ENCODE measurements at regions not wholly inside any gene's neighbourhood (a gene's known extent, or its start where the extent isn't known, plus 50 kb on each side); places are given as distances from the start of the nearest gene placed in this dataset.

GRCh38 chr15:100821327-100821726 lies 58.3 kb upstream of the ALDH1A3 start:
- DNase-seq = no peak

- DNase-seq = no peak
These were observed 55.4 kb upstream of the ALDH1A3 start for GRCh38 chr15:100824211-100824610.

DNA sequence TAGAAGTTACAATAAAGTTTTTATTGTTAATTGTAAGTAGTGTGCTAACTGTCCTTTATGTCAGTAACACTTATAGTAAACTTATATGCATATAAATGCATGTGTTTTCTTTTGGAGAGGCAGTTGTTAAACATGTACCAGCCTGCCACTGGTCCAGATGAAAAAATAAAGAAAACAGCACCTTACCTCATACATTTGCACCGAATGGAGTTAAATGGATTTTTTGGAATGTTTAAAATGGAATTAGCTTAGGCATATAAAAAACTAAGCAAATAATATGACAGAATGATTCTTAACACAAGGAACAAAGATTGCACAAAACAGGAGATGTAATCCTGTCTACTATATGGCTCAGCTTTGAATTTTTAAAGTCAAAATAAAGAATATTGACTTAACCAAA lies 50.2 kb upstream of the ALDH1A3 start:
- no peak for DNase-seq

All from activated CD8-positive, alpha-beta memory T cell treated with anti-CD3 and anti-CD28 coated beads, Interleukin-2, amount 50 U/mL, for 48 hours (primary cell).